ENCODE measurements at regions not wholly inside any gene's neighbourhood (a gene's known extent, or its start where the extent isn't known, plus 50 kb on each side); places are given as distances from the start of the nearest gene placed in this dataset.
"Not testable (repeated sequence)": the region's sequence is repeated elsewhere in the genome, so short reads cannot be mapped to it uniquely, and the experiment has no call there.

GRCh38 chr1:221204055-221204833, 325.0 kb downstream of the HLX start:
- no peak for FAIRE-seq

- no peak for FAIRE-seq
These were observed 326.8 kb downstream of the HLX start for GRCh38 chr1:221206076-221206475.

- no peak for FAIRE-seq
These were observed 333.7 kb downstream of the HLX start for GRCh38 chr1:221212926-221213325.

GRCh38 chr1:221217029-221217428, 337.8 kb downstream of the HLX start:
- FAIRE-seq, result no peak

GRCh38 chr1:221223281-221223680, 344.0 kb downstream of the HLX start:
- FAIRE-seq, result no peak

- FAIRE-seq, result no peak
These were observed 348.2 kb downstream of the HLX start for GRCh38 chr1:221227460-221227859.

GRCh38 chr1:221227872-221228337, 348.7 kb downstream of the HLX start:
- FAIRE-seq, result no peak

- no peak for FAIRE-seq
These were observed 349.4 kb downstream of the HLX start for GRCh38 chr1:221228594-221228993.

- no peak for FAIRE-seq
These were observed 351.4 kb downstream of the HLX start for GRCh38 chr1:221230605-221231004.

GRCh38 chr1:221234791-221235190, 355.5 kb downstream of the HLX start:
- FAIRE-seq, result no peak

- no peak for FAIRE-seq
These were observed 358.3 kb downstream of the HLX start for GRCh38 chr1:221237587-221237986.

- no peak for FAIRE-seq
These were observed 359.9 kb downstream of the HLX start for GRCh38 chr1:221239181-221239580.

GRCh38 chr1:221239792-221240191, 360.5 kb downstream of the HLX start:
- no peak for FAIRE-seq

- FAIRE-seq, result no peak
These were observed 361.4 kb downstream of the HLX start for GRCh38 chr1:221240690-221241089.

- FAIRE-seq, result no peak
These were observed 361.9 kb downstream of the HLX start for GRCh38 chr1:221241157-221241556.

GRCh38 chr1:221241592-221241991, 362.3 kb downstream of the HLX start:
- FAIRE-seq, result no peak

- FAIRE-seq, result no peak
These were observed 366.8 kb downstream of the HLX start for GRCh38 chr1:221246067-221246466.

- no peak for FAIRE-seq
These were observed 367.6 kb downstream of the HLX start for GRCh38 chr1:221246628-221247415.

- FAIRE-seq, result no peak
These were observed 372.3 kb downstream of the HLX start for GRCh38 chr1:221251580-221251979.

GRCh38 chr1:221254813-221255212, 375.6 kb downstream of the HLX start:
- no peak for FAIRE-seq

GRCh38 chr1:221256773-221257172, 377.5 kb downstream of the HLX start:
- no peak for FAIRE-seq

GRCh38 chr1:221257548-221257947, 378.3 kb downstream of the HLX start:
- FAIRE-seq, result not testable (repeated sequence)

GRCh38 chr1:221262677-221263076, 383.4 kb downstream of the HLX start:
- not testable (repeated sequence) for FAIRE-seq
